ENCODE measurements at regions not wholly inside any gene's neighbourhood (a gene's known extent, or its start where the extent isn't known, plus 50 kb on each side); places are given as distances from the start of the nearest gene placed in this dataset.

DNA sequence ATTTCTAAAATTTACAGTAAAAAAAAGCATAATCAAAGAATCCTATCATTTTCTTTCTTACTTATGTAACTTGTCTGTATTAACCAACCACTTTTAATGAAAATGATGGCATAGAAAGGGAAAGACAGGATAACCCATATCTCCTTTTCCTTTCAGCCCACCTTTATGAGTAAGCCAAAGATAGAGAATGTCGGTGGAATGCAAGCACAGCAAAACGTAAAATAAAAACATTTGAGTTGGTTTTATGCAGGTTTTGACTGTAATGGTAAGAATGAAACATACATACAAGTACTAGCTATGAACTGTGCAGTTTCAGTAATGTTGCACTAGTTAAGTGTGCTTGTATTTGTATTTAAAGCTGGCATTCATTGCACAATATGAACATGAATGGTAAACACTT, 360.3 kb downstream of the FOXG1 start:
- no peak for DNase-seq

DNA sequence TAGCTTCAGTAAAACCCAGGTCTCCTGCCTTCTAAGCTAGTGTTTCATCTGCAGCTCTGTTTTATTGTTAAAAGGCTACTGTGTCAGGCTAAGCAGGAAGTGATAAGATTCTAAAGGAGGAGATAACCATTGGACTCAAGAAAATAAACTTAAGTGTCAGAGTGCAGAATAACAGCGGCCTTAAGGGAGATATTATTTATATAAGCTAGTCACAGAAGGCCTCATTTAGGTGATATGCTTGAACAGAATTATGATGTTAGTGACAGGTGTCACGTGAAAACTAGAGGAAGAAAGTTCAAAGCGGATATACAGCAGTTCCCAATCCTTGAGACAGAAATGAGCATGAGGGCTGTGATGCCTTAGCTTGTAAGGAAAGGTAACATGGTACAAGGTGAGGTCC, 373.4 kb downstream of the FOXG1 start:
- no peak for DNase-seq

DNA sequence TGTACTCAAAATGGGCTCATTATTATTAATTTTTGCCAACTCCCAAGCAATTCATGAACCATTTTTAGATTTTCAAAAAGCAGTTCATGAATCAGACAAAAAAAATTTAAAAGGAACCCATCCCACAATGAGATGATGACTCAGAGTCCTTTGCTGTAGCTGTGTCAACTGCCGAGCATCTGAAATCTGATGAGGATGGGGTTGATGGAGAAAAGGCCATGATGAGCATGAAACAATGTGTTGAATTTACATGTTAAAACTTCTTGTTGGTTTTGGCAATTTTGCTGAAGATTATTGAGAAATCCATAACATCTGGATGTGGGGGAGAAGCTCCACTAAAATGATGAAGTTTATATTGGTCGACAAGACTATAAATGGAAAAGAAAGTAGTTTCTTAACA, 378.0 kb downstream of the FOXG1 start:
- DNase-seq: no peak

DNA sequence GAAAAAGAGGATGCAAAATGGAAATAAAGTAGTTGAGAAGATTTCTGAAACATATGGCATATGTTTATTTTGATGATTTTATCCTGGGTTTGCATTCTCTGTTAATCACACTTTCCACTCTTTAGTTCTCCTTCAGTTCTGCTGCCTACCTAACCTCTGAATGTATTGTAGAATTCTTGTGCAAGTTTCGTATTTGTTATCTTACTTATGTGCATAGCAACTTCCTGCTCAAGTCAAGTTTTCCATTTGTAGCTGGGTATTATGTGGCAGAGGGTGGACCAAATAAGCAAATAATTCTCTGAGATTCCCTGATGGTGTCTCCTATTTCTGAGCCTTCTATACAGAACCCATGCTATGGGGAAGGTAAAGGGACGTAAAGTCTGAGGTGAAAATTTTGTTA, 381.6 kb downstream of the FOXG1 start:
- DNase-seq: no peak

DNA sequence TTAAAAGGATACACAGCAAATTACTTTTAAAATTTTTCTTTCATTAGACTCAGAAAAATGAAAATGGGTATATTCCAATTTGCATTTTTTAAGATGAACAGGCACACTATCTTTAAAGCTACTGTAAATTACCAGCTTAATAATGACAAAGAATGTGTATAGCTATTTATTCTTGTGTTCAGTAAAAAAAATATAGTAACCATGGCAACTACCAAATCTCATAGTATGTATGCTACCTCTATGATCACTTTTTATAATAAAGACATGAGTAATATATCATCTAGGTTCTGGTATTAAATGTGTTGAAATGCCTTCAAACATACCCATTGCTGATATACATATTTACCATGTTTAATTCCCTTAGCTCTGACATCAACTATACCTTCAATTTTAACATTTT, 383.2 kb downstream of the FOXG1 start:
- no peak for DNase-seq

DNA sequence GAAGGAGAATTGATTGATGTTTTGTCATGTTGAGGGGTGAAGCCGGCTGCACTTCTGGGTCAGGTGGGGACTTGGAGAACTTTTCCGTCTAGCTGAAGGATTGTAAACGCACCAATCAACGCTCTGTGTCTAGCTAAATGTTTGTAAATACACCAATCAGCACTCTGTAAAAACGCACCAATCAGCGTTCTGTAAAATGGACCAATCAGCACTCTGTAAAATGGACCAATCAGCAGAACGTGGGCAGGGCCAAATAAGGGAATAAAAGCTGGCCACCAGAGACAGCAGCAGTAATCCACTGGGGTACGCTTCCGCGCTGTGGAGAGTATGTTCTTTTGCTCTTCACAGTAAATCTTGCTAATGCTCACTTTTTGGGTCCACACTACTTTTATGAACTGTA, 384.1 kb downstream of the FOXG1 start:
- no peak for DNase-seq

DNA sequence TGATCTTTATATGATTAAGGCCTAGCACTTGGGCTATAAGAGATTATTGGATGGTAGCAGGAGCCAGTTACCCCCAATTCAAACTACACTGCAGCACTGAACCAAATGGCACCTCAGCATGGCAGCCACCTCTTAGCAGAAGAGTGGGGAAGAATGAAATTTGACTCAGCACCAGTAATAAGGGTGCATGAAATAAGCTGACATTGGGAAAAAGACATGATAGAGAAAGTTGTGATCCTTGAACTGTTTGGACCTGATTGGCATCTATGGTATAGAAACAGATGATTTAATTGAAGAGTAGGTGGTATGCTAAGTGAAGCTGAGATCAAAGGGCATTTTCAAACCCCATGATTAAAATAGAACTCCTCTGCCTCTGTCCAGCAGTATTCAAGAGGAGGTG, 389.5 kb downstream of the FOXG1 start:
- DNase-seq: no peak

DNA sequence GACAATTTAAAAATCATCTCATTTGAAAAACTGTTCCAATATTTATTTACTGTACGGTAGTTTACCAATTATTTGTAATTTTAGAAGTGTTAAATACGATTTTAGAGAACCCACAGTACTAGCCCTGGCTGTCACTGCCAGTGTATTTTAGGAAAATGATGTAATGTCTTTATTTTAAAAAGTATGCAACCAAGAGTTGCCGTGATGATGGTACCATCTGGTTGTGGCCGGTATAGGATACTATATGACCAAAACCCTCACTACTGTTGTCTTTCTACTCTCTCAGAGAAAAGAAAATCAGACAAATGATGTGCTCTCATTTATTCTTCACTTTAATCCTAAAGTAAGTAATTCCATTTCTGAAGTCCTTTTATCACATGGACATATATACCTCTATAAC, 395.0 kb downstream of the FOXG1 start:
- DNase-seq: no peak

DNA sequence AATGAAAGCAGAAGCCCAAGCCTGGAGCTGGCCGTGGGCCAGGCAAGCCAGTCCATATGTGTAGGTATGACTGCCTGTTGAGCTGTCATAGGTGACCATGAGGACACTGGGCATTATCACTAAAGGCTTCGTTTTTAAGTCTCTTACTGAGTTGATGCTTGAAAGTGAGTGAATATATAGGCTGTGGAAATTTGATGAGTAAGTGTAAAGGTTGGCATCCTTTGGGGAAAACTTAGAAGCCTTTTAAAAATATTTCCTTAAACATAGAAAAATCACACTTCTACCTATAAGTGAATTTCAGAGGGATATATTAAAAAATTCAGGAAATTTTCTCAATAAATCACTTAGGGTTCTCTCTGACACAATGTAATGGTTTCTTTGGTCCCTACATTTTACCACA, 396.5 kb downstream of the FOXG1 start:
- no peak for DNase-seq

DNA sequence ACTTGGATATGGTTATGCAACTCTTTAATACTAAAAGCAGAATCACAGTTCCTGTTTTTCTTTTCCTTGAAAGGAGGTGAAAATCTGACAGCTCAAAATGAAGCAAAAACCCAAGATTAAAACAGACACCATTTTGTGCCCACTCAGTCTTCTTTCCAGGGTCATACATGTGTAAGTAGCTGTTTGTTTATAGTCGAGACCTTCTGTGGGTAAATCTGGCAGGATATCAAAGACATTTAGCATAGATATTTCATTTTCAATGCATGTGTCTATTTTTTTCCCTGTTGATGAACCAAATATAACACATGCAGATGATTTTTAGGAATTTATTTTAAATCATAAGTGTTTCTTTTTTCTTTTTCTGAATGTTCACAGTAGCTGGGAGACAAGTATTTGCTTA, 398.8 kb downstream of the FOXG1 start:
- DNase-seq: no peak

DNA sequence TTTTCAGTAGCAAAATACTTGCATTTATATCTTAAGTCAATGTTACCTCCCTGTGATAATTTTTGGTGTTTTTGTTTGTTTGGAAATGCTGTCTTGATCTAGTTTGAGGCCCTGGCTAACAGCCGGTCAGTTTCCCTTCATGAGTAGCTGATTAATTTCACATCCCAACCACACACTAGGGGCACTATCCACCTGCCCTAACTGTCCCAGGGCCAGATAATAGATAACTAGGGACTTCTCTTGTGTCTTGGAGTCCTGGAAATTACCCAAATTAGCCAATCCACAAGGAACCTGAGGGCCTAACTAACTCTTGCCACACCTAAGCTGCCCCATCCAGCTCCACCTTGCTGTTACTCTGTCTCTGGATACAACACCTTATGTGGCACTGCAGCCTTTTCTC, 399.9 kb downstream of the FOXG1 start:
- DNase-seq: no peak

DNA sequence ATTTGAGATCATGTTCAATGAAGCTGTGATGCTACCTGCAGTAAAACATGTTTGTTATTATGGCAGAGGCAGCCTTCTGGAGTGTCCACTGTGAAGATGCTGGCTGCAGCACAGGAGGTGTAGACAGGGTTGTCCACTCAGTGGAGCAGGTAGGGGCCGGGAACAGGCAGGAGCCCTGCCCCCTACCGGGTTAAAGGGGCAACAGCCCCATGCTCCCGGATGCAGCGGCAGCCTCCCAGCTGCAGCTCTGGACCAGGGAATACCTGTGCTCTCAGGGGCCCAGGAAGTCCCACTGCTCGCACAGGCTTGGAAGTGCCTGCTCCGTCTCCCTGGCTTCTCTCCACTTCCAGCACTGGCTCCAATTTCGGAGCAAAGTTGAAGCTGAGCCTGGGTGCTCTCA, 401.6 kb downstream of the FOXG1 start:
- no peak for DNase-seq

DNA sequence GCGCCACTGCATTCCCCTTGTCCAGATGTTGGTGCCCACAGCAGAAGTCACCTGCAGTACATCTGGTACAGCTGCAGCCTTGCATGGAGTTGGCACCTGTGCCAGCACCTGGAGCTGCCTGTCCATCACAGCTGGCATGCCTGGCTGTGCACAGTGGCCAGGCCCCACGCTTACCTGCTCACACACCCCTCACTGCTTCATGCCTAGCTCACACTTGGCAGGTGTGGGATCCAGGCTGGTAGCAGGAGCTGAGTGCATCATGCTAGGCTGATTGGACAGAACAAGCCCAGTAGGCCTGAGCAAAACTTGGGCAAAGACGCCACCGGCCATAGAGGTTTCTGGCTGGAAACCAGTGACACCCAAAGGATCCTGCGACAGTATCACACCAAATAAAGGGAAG, 402.8 kb downstream of the FOXG1 start:
- DNase-seq: no peak

DNA sequence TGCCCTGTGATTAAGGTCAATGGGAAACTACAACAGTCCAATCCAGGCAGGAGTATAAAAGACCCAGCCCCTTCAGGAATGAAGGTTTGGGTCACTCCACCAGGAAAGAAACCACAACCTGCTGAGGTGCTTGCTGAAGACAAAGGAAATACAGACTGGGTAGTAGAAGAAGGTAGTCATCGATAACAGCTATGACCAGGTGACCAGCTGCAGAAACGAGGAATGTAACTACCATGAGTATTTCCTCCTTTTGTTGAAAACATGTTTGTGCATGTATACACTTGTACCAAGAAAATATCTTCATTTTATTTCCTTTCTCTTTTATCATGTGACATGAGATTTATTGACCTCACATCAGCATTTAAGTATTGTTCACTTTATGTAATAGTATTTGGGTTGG, 409.1 kb downstream of the FOXG1 start:
- no peak for DNase-seq

DNA sequence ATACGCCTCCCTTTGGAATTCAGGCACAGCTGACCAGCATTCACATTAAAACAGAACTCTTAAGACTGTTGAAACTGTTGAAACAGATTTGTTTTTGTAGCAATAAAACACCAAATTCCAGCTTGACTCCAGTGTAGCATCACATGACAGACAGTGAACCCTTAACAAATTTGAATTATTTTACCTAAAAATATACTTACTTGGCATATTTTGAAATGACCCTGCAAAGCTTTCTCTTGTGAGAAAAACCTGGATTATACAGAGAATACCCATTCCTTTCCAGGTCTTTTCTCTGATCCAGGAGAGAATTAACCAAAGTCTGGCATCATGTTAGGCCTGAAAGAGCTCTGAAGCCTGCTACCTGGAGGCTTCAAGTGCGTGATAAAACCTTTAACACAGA, 410.3 kb downstream of the FOXG1 start:
- DNase-seq: no peak

DNA sequence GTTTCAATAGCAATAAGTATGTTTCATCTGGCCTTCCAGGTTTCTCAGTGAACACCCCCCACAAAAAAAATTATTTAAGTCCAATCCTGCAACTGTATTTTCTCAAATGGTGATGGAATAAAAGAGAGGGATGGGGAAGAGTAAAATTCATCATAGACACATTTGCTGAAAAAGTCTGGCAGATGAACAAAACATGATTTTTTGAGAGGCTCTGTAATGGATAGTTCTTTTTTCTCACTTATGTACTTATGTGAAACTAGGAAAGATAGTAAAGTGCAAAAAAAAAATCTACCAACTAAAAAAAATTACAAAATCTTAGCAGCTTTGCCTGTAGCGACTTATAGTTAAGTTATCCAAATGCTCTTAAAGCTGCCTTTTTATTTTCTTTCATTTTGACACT, 412.4 kb downstream of the FOXG1 start:
- no peak for DNase-seq

DNA sequence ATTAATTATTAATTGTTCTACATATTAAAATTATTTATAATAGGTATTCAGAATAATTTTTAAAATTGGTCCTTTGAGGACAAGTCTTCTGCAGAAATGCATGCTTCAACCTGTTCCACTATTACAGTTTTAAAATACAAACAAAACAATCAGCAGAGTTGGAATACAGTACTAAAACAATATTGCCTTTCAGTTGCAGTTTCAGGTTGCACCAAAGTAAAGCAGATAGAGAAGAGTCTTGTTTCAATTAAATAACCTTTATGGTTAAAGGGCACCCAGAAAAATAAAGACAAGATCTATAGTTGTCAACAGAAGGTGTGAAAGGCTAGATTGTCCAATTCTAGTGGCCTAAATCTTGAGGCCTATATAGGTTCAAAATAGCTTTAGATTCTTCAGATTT, 424.5 kb downstream of the FOXG1 start:
- no peak for DNase-seq

DNA sequence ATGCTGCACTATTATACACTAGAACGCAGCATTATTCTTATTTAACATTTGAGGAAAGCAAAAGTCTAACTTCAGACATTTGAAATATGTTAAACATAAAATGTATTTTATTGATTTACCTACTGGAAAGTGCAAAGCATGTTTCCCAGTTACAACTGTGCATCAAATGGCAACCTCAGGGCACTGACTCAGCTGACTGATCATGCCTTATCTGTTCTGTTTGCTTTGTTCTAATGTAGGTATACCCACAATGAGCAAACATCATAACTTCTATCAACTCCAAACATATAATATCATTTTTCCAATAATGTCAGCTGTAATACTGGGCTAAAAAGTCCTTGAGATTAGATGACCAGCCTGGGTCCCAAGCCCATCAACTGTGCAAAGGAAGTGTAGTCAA, 431.0 kb downstream of the FOXG1 start:
- DNase-seq: no peak

DNA sequence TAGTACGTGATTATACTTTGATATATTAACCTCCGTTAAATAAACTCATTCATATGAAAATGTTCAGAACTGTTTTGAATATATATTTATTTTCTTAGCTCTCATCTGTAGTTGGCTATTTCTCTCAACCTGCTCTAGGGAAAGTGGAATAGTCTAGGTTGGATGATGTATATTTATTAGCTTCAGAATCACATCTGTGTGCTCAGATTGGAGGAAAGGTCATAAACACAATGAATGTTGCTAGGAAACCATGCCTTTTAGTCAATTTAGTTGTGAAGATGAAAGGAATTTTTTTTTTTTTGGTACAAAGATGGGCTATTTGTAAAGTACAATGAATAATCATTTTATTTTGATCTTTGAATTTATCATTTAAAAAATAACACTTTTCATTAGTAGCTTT, 439.1 kb downstream of the FOXG1 start:
- no peak for DNase-seq

DNA sequence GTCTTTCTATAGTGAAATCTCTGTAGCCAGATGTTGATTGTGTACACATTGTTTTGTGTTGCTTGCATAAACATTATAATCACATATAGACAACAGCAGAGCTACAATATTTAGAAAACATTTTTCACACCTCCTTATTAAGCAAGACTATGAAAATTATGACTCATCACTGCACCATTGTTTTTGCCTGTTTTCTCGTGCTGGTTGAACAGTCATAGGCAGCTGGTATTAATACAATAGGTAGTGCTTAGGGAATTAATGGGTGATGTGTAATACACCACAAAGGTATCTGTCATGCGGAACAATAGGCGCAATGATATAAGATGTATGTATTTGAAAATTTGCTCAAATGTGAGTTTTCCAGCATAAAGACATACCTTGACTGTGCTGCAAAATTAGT, 449.3 kb downstream of the FOXG1 start:
- DNase-seq: peak; percentile 92

DNA sequence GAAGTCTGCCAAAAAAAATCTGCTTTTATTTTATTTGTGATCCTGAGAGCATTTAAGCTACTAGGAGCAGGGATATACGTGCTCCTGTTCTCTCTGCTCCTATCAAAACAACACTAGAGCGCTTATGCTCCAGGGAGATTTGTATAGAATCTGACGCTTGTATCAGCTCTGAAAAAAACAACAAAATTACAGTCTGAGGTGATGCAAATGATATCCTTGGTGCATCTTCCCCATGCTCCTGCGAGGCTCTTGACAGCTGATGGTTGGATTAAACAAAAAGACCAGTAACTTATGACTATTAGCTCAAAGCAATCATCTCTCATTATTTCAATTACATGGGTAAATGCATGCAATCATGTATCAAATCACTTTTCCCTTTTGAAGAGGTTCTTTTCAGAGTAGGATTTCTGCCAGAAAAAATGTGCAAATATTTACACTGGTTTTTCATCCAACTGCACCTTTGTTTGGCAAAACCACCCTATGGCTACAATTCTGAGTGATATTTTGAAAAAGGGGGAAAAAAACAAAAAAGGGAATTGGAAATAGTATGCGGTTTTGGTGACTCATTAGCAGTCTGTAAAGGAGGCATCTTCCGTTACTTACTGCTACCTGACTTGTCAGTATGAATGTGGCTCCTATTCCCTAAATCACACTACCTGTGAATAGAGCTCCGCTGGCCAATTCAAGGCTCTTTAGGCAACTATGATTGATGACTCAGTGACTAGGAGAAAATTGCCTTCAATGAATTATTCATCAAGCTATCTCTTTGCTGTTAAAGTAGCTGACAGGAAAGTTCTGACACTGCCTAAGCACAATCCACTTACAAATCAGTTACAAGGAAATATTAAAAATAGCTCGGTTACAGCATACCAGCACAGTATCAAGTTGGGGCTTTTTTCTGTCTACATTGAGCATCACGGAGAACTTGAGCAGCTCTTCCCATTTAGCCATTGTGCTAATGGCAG, 450.0 kb downstream of the FOXG1 start:
- peak; percentile 100 for DNase-seq

DNA sequence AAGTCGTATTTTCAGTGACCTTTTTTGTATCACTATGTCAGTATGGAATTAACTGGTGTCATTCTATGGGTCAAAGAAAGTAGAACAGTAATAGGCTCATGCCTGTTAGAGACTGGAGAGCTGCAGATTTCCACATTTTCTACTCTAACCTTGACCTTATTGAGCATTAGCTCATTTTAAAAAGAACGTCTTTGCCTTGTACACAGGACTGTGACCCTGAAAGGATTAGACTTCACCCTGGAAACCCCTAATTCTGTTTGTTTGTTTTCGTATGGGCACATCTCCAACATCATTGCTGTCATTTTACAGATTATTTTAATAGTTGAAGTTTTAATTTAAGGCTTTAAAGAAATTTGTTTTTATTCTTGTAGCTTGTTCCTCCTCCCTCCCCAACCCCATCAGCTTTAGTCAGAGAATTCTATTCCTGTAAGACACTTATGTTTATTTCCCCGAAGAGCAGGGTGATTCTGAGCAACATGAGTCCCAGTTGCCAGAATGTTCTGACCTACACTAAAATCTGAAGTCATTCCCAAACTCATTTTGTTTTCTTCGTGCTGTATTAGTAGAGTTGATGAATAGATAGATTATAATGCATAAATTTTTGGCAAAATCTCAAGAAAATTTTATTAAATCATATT, 451.3 kb downstream of the FOXG1 start:
- no peak for DNase-seq

DNA sequence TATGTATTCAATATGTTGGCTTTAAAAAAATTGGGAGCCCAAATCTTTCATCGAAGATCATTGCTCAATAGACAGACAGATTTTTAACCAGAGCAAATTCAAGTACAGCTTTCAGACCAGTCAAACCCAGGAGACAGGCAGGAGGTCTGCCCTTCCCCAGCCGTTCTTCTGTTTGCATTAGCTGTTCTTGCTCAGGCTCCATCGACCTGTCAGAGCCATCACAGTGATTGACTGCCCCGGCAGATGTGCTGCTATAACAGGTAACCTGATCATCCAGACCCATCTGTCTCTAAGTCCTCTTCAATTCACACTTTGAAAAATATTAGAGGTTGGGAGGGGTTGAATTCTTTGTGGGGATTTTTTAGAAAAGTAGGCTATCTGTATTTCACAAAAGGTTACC, 453.5 kb downstream of the FOXG1 start:
- peak; percentile 80 for DNase-seq

DNA sequence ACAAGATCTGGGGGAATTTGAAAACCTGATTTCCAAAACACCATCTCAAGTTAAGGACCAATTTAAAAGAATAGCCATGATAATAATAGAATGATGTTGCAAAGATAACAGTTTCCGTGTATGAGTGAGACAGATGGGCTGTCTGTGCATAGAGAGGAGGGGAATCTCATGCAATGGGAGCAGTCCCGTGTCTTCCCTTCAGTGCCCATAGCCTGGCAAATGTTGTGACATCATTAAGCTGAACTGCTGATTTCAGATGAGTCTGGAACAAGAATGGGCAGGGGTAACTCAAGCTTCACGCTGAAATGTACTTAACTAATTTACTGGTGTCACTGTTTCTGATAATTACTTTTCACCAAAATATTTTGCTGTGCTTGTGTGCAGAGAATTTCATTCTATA, 454.0 kb downstream of the FOXG1 start:
- DNase-seq: no peak

DNA sequence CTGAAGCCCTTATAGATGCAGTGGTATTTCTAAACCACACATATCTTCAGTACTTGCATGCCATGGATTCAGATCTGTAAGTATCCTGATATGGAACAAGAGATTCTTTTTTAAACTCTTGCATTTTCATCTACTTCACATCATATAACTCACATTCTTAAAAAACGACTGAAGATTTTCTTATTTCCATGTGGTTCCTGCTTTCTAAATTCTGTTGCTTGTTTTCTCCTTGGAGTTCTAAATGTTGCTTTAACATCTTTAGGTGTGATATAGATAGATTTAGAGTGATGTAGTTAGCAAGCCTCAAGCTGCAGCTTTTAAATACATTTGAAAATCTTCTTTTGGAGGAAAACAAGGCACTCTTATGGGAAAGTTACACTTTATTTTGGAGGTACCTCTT, 455.4 kb downstream of the FOXG1 start:
- no peak for DNase-seq

Data from NCI-H1105 treated with DMSO at 0.1 percent for 48 hours (cell line).